22Rv1 (cell line): ENCODE measurements at regions not wholly inside any gene's neighbourhood (a gene's known extent, or its start where the extent isn't known, plus 50 kb on each side); places are given as distances from the start of the nearest gene placed in this dataset.

Experiments
- CTCF ChIP-seq: fragments of 450-650 bp; IDR thresholded peaks from 2 replicates; pipeline ENCODE4 v1.5.1; 2017; ENCODE audit warnings: mild to moderate bottlenecking
- ZFX ChIP-seq: fragments of 450-650 bp; IDR thresholded peaks from 2 replicates; pipeline ENCODE4 v1.6.1; 2017; ENCODE audit warnings: antibody characterized with exemption, borderline replicate concordance

GRCh38 chr10:59465088-59465487 lies 102.7 kb upstream of the FAM13C start:
- TF ChIP-seq CTCF (peak; percentile 39), ZFX (no peak)
